SK-N-SH (cell line): ENCODE measurements at regions not wholly inside any gene's neighbourhood (a gene's known extent, or its start where the extent isn't known, plus 50 kb on each side); places are given as distances from the start of the nearest gene placed in this dataset.

Experiments used
- CTCF ChIA-PET: fragments of 300-600, 350-600 bp; formaldehyde crosslinking; extraction: SDS; loops from one replicate; lab custom pipeline; 2021; lab: Yijun Ruan, JAX
- POLR2A ChIA-PET: fragments of 350-600 bp; sonication (Branson Sonifier 250); formaldehyde crosslinking; extraction: SDS; loops from one replicate; lab custom pipeline; 2020; ENCODE audit warnings: antibody characterized with exemption, inconsistent platforms; lab: Yijun Ruan, JAX
- DNase-seq: peaks from one replicate; pipeline ENCODE4 v3.0.0; 2012
- H2AFZ ChIP-seq: fragments of 200-600 bp; sonication (generic); 2 replicates; pipeline ENCODE4 v1.8.1; 2016; ENCODE audit warnings: antibody characterized with exemption, mild to moderate bottlenecking, low read depth
- H3F3A ChIP-seq: fragments of 200-600 bp; sonication (generic); replicated peaks from 2 replicates; pipeline ENCODE3; 2016; ENCODE audit warnings: antibody characterized with exemption, mild to moderate bottlenecking; ENCODE audit not compliant: insufficient read depth
- H3K27ac ChIP-seq, 2 experiments: fragments of 200-500 bp in 1 of 2; fragments of 200-600 bp in 1 of 2; sonication (Bioruptor generic) in 1 of 2; sonication (generic), shearing (Covaris generic) in 1 of 2; 2 replicates each; pipeline versions ENCODE4 v1.5.1 to v1.6.1; 2014 to 2016; ENCODE audit warnings: low read depth in 2 of 2, inconsistent platforms in 1 of 2, low read length in 1 of 2, mild to moderate bottlenecking in 1 of 2, mixed read lengths in 1 of 2
- H3K27me3 ChIP-seq: fragments of 200-600 bp; sonication (generic), shearing (Covaris generic); 2 replicates; pipeline ENCODE4 v1.6.1; 2016; ENCODE audit warnings: mixed run types; ENCODE audit not compliant: insufficient read depth
- H3K36me3 ChIP-seq, 2 experiments: fragments of 200-500 bp in 1 of 2; fragments of 200-600 bp in 1 of 2; sonication (Bioruptor generic) in 1 of 2; sonication (generic) in 1 of 2; replicated peaks in 1 of 2; 2 replicates each; pipeline versions ENCODE3 to v1.5.1; 2014 to 2016; ENCODE audit warnings: low read length in 1 of 2, mild to moderate bottlenecking in 1 of 2; ENCODE audit not compliant: insufficient read depth in 2 of 2, control insufficient read depth in 1 of 2
- H3K4me1 ChIP-seq, 2 experiments: fragments of 200-500 bp in 1 of 2; fragments of 200-600 bp in 1 of 2; sonication (Bioruptor generic) in 1 of 2; sonication (generic), shearing (Covaris generic) in 1 of 2; 2 replicates each; pipeline versions ENCODE4 v1.5.1 to v1.6.1; 2014 to 2016; ENCODE audit warnings: low read depth in 1 of 2, low read length in 1 of 2, mixed run types in 1 of 2; ENCODE audit not compliant: insufficient read depth in 2 of 2, control insufficient read depth in 1 of 2
- H3K4me2 ChIP-seq: fragments of 200-600 bp; sonication (generic), shearing (Covaris generic); 2 replicates; pipeline ENCODE4 v1.6.1; 2017; ENCODE audit warnings: mixed run types
- H3K4me3 ChIP-seq, 2 experiments: fragments of 200-500 bp in 1 of 2; fragments of 200-600 bp in 1 of 2; sonication (Bioruptor generic) in 1 of 2; sonication (generic), shearing (Covaris generic) in 1 of 2; 2 replicates each; pipeline versions ENCODE4 v1.5.1 to v1.8.1; 2014 to 2016; ENCODE audit warnings: low read depth in 2 of 2, inconsistent platforms in 1 of 2, low read length in 1 of 2, mild to moderate bottlenecking in 1 of 2, mixed read lengths in 1 of 2, moderate library complexity in 1 of 2
- H3K79me2 ChIP-seq: fragments of 200-600 bp; sonication (generic); 2 replicates; pipeline ENCODE4 v1.8.1; 2017; ENCODE audit warnings: mild to moderate bottlenecking; ENCODE audit not compliant: insufficient read depth
- H3K9ac ChIP-seq: fragments of 200-600 bp; sonication (generic); 2 replicates; pipeline ENCODE4 v1.6.1; 2017; ENCODE audit warnings: mixed run types
- H3K9me2 ChIP-seq: fragments of 200-600 bp; sonication (generic); 2 replicates; pipeline ENCODE4 v1.6.1; 2017; ENCODE audit warnings: mixed run types
- H3K9me3 ChIP-seq: fragments of 200-600 bp; sonication (generic); 2 replicates; pipeline ENCODE4 v1.6.1; 2017; ENCODE audit warnings: mixed run types, mild to moderate bottlenecking, moderate library complexity
- H4K20me1 ChIP-seq: fragments of 200-600 bp; sonication (generic); 2 replicates; pipeline ENCODE4 v1.6.1; 2017; ENCODE audit warnings: mild to moderate bottlenecking, mixed run types; ENCODE audit not compliant: insufficient read depth
- FOXJ3 ChIP-seq: sonication (generic); formaldehyde crosslinking; IDR thresholded peaks from 2 replicates; pipeline ENCODE4 v1.5.1; 2020; ENCODE audit warnings: mild to moderate bottlenecking, missing genetic modification reagents
- GATA2 ChIP-seq: sonication (generic); formaldehyde crosslinking; IDR thresholded peaks from 2 replicates; pipeline ENCODE4 v1.5.0; 2020; ENCODE audit warnings: mild to moderate bottlenecking, missing genetic modification reagents
- MXI1 ChIP-seq: IDR thresholded peaks from 2 replicates; pipeline ENCODE4 v1.6.1; 2012; ENCODE audit warnings: mild to moderate bottlenecking, low read depth, low read length, improper control_type of control experiment
- NFIC ChIP-seq: IDR thresholded peaks from 2 replicates; pipeline ENCODE4 v1.4.0; 2012; ENCODE audit warnings: borderline replicate concordance
- POLR2AphosphoS5 ChIP-seq: IDR thresholded peaks from 2 replicates; pipeline ENCODE4 v1.6.1; 2012; ENCODE audit warnings: low read depth, low read length
- RFX5 ChIP-seq: IDR thresholded peaks from 2 replicates; pipeline ENCODE4 v1.6.1; 2012; ENCODE audit warnings: mild to moderate bottlenecking, improper control_type of control experiment, low read length
- TAF1 ChIP-seq: IDR thresholded peaks from 2 replicates; pipeline ENCODE4 v1.6.1; 2012; ENCODE audit warnings: low read depth, mild to moderate bottlenecking, low read length, moderate library complexity, borderline replicate concordance
- WGBS: methylation state at CpG from one replicate; pipeline ENCODE4 v1.1.6; 2017; ENCODE audit warnings: low lambda C conversion rate; 5-methylcytosine and 5-hydroxymethylcytosine counted together
- TF ChIP-seq, protein P1 (sequence below): IDR thresholded peaks from 2 replicates; pipeline ENCODE4 v1.4.0; 2012; ENCODE audit warnings: low read depth, borderline replicate concordance
- TF ChIP-seq, protein P2 (sequence below): IDR thresholded peaks from 2 replicates; pipeline ENCODE4 v1.6.1; 2012; ENCODE audit warnings: mild to moderate bottlenecking, low read depth, low read length, moderate library complexity
- TF ChIP-seq, protein P3 (sequence below): fragments of 200-600 bp; sonication (generic); IDR thresholded peaks from 2 replicates; pipeline ENCODE4 v1.6.1; 2017; ENCODE audit warnings: antibody characterized with exemption, mild to moderate bottlenecking, moderate library complexity

DNA sequence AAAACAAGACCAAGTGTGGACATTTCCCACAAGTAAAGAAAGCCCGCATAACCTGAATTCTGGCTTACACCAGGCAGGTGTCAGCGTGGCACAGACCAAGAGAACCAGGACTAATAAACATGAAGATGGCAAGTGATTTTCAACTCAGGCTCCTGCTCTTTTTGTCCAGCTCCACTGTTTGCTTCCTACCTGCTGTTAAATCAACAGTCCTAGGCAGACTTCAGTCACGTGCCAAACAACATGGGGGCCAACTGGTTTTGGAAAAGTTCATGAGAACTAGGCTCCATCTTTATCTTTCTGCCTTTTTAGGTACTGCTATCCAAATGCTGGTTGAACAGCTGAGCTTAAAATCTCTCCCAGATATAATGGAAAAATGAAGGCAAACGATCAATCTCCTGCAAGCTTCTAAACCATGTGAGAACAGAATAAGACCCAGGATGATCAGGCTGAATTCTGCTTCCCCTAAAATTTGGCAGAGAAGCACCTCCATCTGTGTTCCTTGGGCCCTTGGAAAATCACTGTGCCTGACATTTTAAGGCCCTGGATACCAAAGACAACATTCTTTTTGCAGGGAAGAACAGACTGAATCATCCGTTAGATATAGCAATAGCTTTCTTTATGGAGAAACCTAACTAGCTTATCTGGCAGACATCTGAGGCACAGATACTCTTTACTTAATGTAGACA is 215.6 kb upstream of the USP15 start:
- H3K4me2 ChIP-seq = no peak overlapping the region

DNA sequence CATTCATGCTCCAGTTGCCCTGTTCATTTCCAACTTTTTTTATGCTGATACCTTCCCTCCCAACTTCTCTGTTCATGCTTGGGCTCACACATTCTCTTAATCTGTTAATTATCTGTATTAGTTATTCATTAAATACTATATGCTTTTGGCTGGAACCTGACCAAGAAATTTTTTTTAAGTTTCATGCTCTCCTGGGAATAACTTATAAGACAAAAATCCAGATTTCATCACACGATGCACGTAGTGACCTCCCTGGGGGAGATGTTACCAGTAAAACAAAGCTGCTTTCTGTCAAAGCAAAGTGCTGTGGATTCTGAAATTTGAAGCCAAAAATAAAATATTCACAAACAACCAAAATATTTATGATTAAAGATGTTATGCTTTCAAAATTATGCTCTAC is 215.0 kb upstream of the USP15 start:
- H3K36me3 ChIP-seq = no peaks in the 10 kb centered on the region
- no peak for TF ChIP-seq POLR2AphosphoS5
- TF ChIP-seq, protein P1, sequence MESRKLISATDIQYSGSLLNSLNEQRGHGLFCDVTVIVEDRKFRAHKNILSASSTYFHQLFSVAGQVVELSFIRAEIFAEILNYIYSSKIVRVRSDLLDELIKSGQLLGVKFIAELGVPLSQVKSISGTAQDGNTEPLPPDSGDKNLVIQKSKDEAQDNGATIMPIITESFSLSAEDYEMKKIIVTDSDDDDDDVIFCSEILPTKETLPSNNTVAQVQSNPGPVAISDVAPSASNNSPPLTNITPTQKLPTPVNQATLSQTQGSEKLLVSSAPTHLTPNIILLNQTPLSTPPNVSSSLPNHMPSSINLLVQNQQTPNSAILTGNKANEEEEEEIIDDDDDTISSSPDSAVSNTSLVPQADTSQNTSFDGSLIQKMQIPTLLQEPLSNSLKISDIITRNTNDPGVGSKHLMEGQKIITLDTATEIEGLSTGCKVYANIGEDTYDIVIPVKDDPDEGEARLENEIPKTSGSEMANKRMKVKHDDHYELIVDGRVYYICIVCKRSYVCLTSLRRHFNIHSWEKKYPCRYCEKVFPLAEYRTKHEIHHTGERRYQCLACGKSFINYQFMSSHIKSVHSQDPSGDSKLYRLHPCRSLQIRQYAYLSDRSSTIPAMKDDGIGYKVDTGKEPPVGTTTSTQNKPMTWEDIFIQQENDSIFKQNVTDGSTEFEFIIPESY = no peak
- no peak for TF ChIP-seq NFIC
- TF ChIP-seq FOXJ3 = no peak
- TF ChIP-seq RFX5 = no peak
- TF ChIP-seq MXI1 = no peak
- TF ChIP-seq, protein P2, sequence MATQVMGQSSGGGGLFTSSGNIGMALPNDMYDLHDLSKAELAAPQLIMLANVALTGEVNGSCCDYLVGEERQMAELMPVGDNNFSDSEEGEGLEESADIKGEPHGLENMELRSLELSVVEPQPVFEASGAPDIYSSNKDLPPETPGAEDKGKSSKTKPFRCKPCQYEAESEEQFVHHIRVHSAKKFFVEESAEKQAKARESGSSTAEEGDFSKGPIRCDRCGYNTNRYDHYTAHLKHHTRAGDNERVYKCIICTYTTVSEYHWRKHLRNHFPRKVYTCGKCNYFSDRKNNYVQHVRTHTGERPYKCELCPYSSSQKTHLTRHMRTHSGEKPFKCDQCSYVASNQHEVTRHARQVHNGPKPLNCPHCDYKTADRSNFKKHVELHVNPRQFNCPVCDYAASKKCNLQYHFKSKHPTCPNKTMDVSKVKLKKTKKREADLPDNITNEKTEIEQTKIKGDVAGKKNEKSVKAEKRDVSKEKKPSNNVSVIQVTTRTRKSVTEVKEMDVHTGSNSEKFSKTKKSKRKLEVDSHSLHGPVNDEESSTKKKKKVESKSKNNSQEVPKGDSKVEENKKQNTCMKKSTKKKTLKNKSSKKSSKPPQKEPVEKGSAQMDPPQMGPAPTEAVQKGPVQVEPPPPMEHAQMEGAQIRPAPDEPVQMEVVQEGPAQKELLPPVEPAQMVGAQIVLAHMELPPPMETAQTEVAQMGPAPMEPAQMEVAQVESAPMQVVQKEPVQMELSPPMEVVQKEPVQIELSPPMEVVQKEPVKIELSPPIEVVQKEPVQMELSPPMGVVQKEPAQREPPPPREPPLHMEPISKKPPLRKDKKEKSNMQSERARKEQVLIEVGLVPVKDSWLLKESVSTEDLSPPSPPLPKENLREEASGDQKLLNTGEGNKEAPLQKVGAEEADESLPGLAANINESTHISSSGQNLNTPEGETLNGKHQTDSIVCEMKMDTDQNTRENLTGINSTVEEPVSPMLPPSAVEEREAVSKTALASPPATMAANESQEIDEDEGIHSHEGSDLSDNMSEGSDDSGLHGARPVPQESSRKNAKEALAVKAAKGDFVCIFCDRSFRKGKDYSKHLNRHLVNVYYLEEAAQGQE = no peak
- no peak for TF ChIP-seq TAF1
- TF ChIP-seq, protein P3, sequence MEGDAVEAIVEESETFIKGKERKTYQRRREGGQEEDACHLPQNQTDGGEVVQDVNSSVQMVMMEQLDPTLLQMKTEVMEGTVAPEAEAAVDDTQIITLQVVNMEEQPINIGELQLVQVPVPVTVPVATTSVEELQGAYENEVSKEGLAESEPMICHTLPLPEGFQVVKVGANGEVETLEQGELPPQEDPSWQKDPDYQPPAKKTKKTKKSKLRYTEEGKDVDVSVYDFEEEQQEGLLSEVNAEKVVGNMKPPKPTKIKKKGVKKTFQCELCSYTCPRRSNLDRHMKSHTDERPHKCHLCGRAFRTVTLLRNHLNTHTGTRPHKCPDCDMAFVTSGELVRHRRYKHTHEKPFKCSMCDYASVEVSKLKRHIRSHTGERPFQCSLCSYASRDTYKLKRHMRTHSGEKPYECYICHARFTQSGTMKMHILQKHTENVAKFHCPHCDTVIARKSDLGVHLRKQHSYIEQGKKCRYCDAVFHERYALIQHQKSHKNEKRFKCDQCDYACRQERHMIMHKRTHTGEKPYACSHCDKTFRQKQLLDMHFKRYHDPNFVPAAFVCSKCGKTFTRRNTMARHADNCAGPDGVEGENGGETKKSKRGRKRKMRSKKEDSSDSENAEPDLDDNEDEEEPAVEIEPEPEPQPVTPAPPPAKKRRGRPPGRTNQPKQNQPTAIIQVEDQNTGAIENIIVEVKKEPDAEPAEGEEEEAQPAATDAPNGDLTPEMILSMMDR = no peak
- CTCF ChIA-PET = interaction anchor here (1.0 kb wide), 1 partner anchor 9 kb away, joined by 3 read pairs; no protein-coding TSS in a partner anchor
- no peak overlapping the region for H3K4me2 ChIP-seq
- POLR2A ChIA-PET = no interaction called here
- H3K4me1 ChIP-seq = no peaks in the 10 kb centered on the region
- no peaks in the 10 kb centered on the region for H3K27me3 ChIP-seq
- no peaks in the 10 kb centered on the region for H3K9me3 ChIP-seq
- H3K9ac ChIP-seq = no peak overlapping the region
- WGBS = 22% methylated on average over 2 of the region's 2 CpGs
- no peaks in the 10 kb centered on the region for H3K79me2 ChIP-seq
- H2AFZ ChIP-seq = no peak overlapping the region
- H3F3A ChIP-seq = no peaks in the 10 kb centered on the region
- no peak overlapping the region for H3K4me3 ChIP-seq
- H3K27ac ChIP-seq = no peak overlapping the region
- no peaks in the 10 kb centered on the region for H3K9me2 ChIP-seq
- no peak for DNase-seq
- H4K20me1 ChIP-seq = no peaks in the 10 kb centered on the region

More for the DNA sequence above, 215.6 kb upstream of the USP15 start:
- H3K9ac ChIP-seq = no peak overlapping the region
- no peaks in the 10 kb centered on the region for H3F3A ChIP-seq
- no peak for DNase-seq
- ChIA-PET CTCF (interaction anchor here (1.0 kb wide), 1 partner anchor 8 kb away, joined by 3 read pairs; no protein-coding TSS in a partner anchor), POLR2A (no interaction called here)
- no peaks in the 10 kb centered on the region for H3K79me2 ChIP-seq
- no peaks in the 10 kb centered on the region for H3K9me2 ChIP-seq
- H3K36me3 ChIP-seq = no peaks in the 10 kb centered on the region
- 9% methylated on average over 5 of the region's 5 CpGs for WGBS
- no peaks in the 10 kb centered on the region for H3K27me3 ChIP-seq
- H3K4me1 ChIP-seq = no peaks in the 10 kb centered on the region
- no peak overlapping the region for H3K27ac ChIP-seq
- H2AFZ ChIP-seq = no peak overlapping the region
- no peaks in the 10 kb centered on the region for H4K20me1 ChIP-seq
- no peak overlapping the region for H3K4me3 ChIP-seq
- no peaks in the 10 kb centered on the region for H3K9me3 ChIP-seq
- no peak for TF ChIP-seq GATA2
- TF ChIP-seq, protein P1 = no peak
- TF ChIP-seq, all 33 proteins: peak for 0
